Astrocyte of the spinal cord (primary cell): ENCODE measurements at regions not wholly inside any gene's neighbourhood (a gene's known extent, or its start where the extent isn't known, plus 50 kb on each side); places are given as distances from the start of the nearest gene placed in this dataset.
"Not testable (repeated sequence)": the region's sequence is repeated elsewhere in the genome, so short reads cannot be mapped to it uniquely, and the experiment has no call there.

Source experiments
- DNase-seq: peaks from one replicate; pipeline ENCODE4 v3.0.0; 2011; ENCODE audit warnings: low read depth, low spot score
- H3K4me3 ChIP-seq: 2 replicates; pipeline ENCODE4 v1.5.1; 2011; ENCODE audit warnings: low read depth, mild to moderate bottlenecking, low read length, moderate library complexity
- in situ Hi-C: cut with HindIII; loops from 2 replicates; pipeline ENCODE4 v1.10.0; 2017; ENCODE audit warnings: low sequenced_read_pairs
- TF ChIP-seq, protein P1 (sequence below): IDR thresholded peaks from 2 replicates; pipeline ENCODE4 v1.5.1; 2012; ENCODE audit warnings: low read depth, mild to moderate bottlenecking, low read length, inconsistent platforms

DNA sequence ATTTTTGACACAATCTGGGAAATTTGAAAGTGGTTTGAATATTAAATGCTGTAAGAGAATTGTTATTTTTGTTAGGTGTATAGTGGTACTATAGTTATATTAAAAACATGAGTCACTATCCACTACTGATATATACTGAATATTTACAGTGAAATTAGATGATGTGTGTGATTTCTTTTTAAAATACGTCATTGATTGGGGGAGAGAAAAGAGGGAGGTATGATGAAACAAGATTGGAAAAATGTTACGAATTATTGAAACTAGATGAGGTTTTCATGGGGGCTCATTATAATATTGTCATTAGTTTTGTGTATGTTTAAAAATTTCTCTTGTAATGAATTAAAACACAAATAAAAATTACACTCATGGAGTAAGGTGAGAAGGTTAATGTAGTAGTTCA lies 571.4 kb downstream of the HTR7 start:
- no peak for DNase-seq
- TF ChIP-seq, protein P1, sequence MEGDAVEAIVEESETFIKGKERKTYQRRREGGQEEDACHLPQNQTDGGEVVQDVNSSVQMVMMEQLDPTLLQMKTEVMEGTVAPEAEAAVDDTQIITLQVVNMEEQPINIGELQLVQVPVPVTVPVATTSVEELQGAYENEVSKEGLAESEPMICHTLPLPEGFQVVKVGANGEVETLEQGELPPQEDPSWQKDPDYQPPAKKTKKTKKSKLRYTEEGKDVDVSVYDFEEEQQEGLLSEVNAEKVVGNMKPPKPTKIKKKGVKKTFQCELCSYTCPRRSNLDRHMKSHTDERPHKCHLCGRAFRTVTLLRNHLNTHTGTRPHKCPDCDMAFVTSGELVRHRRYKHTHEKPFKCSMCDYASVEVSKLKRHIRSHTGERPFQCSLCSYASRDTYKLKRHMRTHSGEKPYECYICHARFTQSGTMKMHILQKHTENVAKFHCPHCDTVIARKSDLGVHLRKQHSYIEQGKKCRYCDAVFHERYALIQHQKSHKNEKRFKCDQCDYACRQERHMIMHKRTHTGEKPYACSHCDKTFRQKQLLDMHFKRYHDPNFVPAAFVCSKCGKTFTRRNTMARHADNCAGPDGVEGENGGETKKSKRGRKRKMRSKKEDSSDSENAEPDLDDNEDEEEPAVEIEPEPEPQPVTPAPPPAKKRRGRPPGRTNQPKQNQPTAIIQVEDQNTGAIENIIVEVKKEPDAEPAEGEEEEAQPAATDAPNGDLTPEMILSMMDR, result no peak
- in situ Hi-C loops, result no loop called here
- H3K4me3 ChIP-seq, result no peak overlapping the region

- TF ChIP-seq, protein P1, result no peak
- no peak overlapping the region for H3K4me3 ChIP-seq
- DNase-seq, result no peak
- in situ Hi-C loops, result no loop called here
These were observed 570.9 kb downstream of the HTR7 start for GRCh38 chr10:90286941-90287340.

DNA sequence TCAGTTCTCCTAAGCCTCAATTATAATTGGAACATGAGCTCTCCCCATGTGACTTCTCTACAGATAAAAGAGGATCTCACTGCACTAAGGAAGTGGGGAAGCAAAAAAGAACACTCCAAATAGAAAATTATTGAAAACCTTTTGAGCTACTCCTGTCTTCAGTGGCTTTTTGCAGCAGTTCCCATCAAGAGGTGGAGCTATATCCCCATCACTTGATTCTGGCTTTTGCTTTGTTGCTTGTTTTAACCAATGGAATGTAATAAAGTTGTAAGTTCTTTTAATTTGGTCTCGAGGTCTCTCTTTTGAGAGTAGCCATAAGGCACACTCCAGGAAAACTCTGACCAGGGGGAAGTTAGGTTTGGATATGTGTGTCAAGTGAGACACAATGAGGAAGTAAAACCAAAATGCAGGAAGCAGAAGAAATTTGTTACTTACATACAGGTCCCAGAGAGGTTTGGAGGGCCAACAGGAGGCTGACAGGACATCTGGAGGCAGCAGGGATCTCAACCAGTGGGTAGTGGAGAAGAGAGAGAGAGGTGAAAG lies 569.4 kb downstream of the HTR7 start:
- in situ Hi-C loops, result no loop called here
- DNase-seq, result peak; percentile 74
- TF ChIP-seq, protein P1, result peak; percentile 65
- no peak overlapping the region for H3K4me3 ChIP-seq

- DNase-seq, result peak; percentile 64
- H3K4me3 ChIP-seq, result no peak overlapping the region
- TF ChIP-seq, protein P1, result no peak
- in situ Hi-C loops, result no loop called here
These were observed 568.8 kb downstream of the HTR7 start for GRCh38 chr10:90289037-90289436.

DNA sequence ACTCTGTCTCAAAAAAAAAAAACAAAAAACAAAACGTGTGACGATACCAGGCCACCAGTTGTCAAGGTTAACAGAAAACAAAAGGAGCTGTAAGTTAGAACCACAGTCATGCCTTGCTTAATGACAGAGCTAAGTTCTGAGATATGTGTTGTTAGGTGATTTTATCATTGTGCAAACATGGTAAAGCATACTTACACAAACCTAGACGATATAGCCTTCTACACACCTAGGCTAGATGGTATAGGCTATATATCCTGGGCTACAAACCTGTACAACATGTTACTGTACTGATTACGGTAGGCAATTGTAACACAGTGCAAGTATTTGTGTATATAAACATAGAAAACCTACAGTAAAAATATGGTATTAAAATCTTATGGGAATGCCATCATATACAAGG lies 564.2 kb downstream of the HTR7 start:
- TF ChIP-seq, protein P1, result no peak
- no peak for DNase-seq
- in situ Hi-C loops, result no loop called here
- no peak overlapping the region for H3K4me3 ChIP-seq

GRCh38 chr10:90294821-90295540 lies 562.9 kb downstream of the HTR7 start:
- in situ Hi-C loops, DNase-seq, H3K4me3 ChIP-seq: not testable (repeated sequence)

- H3K4me3 ChIP-seq, DNase-seq, in situ Hi-C loops: not testable (repeated sequence)
These were observed 555.8 kb downstream of the HTR7 start for GRCh38 chr10:90302031-90302430.
